NCI-H526 treated with DMSO at 0.1 percent for 48 hours (cell line): ENCODE measurements at regions not wholly inside any gene's neighbourhood (a gene's known extent, or its start where the extent isn't known, plus 50 kb on each side); places are given as distances from the start of the nearest gene placed in this dataset.
"Not testable (repeated sequence)": the region's sequence is repeated elsewhere in the genome, so short reads cannot be mapped to it uniquely, and the experiment has no call there.

Experiments used
- DNase-seq: peaks from one replicate; lab custom pipeline; 2025; lab: John Stamatoyannopoulos, UW

- no peak for DNase-seq
Observed at GRCh38 chr20:60761056-60761455, 491.0 kb upstream of the CDH4 start.

DNA sequence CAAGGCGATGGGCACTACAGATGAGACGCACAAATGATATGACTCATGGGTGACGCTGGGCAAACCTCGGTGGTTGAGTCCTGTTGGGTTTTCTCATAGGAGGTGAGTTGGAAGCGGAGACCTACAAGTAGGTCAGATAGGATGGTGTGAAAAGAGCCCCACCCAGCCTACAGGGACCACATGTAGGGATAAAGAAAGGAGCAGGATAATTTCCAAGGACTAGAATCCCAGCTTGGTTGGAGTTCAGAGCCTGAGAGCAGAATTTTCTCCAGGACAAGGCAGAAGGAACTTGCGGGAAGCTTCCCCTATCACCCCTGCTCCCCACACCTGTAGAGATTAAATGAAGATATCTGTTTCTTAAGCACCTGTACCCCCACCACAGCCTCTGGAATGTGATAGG is 489.7 kb upstream of the CDH4 start:
- DNase-seq: no peak

GRCh38 chr20:60764328-60764727 is 487.7 kb upstream of the CDH4 start:
- no peak for DNase-seq

- no peak for DNase-seq
Observed at GRCh38 chr20:60764771-60765170, 487.3 kb upstream of the CDH4 start.

GRCh38 chr20:60765821-60766403 is 486.1 kb upstream of the CDH4 start:
- no peak for DNase-seq

GRCh38 chr20:60768216-60768615 is 483.8 kb upstream of the CDH4 start:
- no peak for DNase-seq

- DNase-seq: no peak
Observed at GRCh38 chr20:60780388-60781025, 471.6 kb upstream of the CDH4 start.

DNA sequence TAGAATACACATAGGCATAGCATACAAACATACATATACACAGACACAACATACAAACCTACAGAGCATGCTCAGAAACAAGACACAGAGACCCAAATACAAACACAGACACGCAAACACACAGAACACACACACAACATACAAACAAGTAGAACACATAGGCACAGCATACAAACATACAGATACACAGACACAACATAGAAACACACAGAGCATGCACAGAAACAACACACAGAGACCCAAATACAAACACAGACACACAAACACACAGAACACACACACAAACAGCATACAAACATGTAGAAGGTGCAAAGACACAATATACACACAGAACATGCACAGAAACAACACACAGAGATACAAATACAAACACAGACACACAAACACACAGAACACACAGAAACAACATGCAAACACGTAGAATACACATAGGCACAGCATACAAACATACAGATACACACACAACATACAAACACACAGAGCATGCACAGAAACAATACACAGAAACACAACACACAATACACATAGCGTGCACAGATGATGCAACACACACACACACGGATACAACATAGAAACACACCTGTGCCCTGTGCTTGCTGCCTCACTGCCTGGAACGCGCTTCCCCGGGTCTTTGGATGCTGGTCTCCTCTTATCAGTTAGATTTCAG is 469.0 kb upstream of the CDH4 start:
- DNase-seq: no peak

- DNase-seq: no peak
Observed at GRCh38 chr20:60785301-60785700, 466.8 kb upstream of the CDH4 start.

DNA sequence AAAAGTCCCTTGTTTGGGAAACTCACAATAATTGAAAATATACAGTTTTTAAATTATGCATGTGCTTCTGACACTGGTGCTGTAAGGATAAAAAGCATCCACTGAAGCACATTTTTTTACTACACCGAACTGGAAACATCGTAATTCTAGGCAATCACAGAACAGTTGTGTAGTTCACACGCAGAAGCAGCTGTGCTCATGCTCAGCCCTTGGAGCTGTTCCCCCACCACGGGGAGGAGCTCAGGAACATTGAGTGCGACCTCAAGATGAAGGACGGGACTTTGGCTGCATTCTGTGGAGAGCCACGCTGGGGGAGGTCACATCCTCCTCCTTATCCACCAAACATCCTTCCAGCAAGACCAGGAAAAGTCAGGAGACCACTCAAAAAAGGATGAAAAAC is 466.3 kb upstream of the CDH4 start:
- no peak for DNase-seq

- DNase-seq: no peak
Observed at GRCh38 chr20:60786686-60787217, 465.3 kb upstream of the CDH4 start.

DNA sequence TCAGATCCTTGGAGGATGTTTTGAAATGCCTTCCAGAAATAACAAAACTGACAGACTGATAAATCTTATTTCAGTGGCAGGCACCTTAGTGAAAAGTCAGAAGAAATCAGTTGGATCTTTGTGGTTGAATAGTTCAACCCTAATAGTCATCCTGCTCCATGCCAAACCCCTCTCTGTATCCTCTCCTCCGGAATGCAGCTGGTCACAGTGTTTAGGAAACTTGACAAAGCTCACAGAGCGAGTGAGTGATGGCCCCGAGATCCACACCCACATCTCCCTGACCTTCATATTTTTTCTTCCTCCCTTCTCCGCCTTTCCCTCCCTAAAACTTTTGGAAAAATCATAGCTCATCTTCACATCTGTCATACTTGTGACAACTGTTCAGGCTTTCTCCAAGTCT is 464.8 kb upstream of the CDH4 start:
- no peak for DNase-seq

DNA sequence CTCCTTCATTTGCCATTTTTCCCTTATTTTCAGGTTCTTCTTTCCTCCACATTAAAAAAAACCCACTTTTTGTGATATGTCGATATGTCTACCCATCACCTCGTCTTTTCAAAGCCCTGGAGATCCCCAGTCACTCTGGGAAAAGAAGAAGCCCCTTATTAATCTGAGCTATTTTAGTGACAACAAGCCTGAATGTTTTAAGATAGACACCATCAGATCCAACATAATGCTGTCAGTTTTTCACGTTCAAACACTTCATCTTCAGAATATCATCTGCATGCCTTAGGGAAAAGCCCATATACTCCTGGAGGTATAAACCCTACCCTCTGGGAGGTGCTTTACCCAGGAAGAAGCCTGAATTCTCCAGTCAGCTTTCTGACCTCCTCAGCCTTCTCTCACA is 464.0 kb upstream of the CDH4 start:
- DNase-seq: no peak

DNA sequence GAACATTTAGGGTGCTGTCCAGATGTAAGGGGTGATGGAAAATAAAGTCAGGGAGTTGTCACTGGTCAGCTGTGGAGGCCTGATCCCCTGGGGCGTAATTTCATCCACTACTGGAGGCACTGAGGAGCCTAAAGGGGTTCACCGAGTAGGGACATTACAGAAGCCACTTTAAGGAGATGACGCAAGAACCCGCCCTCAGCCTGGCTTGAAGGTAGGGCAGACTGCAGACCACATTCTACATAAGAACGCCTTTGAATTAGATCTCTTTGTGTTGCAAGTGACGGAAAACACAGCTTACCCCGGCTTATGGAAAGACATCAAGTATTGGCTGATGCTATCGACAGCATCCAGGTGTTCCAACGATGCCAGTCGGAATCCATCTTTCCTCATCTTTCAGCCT is 462.7 kb upstream of the CDH4 start:
- DNase-seq: no peak

DNA sequence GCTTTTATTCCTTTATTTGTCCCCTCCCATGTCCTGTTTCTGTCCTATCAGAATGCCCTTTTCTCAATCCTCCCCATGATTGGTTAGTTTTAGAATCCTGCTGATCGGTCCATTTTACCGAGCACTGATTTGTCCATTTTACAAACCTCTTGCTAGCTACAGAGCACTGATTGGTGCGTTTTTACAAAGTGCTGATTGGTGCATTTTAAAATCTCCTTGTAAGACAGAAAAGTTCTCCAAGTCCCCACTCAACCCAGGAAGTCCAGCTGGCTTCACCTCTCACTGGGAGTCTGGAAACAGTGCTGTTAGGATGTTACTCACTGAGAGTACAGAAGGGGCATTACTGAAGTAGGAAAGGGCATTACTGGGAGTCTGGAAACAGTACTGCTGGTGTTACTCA is 461.7 kb upstream of the CDH4 start:
- DNase-seq: not testable (repeated sequence)

DNA sequence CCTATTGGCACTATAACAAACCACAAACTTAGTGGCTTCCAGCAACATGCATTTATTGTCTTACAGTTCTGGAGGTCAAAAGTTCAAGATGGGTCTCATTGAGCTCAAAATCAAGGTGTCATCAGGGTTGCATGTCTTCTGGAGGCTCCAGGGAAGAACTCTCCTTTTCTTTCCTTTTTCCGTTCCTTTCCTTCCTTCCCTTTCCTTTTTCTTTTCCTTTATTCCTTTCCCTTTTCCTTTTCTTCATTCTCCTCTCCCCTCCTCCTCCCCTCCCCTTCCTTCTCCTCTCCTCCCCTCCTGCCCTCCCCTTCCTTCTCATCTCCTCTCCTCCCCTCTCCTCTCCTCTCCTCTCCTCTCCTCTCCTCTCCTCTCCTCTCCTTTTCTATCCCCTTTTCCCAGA is 460.2 kb upstream of the CDH4 start:
- DNase-seq: no peak

DNA sequence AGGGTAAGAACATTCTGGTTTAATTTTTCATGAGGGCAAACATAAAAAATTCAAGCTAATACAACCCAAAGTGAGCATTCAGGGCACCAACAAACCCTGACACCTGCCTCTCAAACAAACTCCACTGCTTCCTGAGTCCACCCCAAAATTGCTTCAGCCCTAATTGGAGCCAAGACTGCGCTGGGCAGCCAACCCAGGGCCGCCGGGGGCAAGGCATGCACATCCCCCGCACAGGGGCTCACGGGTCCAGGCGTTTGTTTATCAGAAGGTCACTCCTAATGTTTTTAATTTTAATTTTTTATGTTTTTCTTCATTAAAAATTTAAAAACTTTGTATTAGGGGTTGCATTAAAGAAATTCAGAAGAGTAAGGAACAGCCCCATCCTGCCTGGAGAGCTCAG is 459.1 kb upstream of the CDH4 start:
- no peak for DNase-seq

GRCh38 chr20:60794674-60795073 is 457.4 kb upstream of the CDH4 start:
- DNase-seq: no peak

DNA sequence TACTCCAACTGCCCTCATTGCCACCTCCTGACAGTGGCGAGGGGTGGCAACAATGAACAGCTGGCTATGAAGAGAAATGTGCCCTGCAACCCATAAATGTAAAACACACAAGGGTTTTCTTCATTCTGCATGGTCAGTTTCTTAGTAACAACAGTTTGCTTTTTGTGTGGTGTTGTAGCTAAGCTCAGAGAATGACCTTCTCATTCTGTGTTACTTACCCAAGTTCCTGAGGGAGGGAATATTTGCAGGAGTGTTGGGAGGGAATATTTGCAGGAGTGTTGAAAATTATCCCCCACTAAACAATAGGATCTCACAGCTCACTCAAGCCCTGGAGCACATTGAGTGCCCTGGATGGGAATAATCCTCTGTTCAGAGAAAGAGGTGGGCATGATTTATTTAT is 456.4 kb upstream of the CDH4 start:
- DNase-seq: no peak

GRCh38 chr20:60800185-60800584 is 451.9 kb upstream of the CDH4 start:
- no peak for DNase-seq

- DNase-seq: no peak
Observed at GRCh38 chr20:60802676-60803075, 449.4 kb upstream of the CDH4 start.

GRCh38 chr20:60803335-60804055 is 448.6 kb upstream of the CDH4 start:
- DNase-seq: no peak
